ENCODE measurements at regions not wholly inside any gene's neighbourhood (a gene's known extent, or its start where the extent isn't known, plus 50 kb on each side); places are given as distances from the start of the nearest gene placed in this dataset.

GRCh38 chr4:104740161-104740560 lies 245.5 kb upstream of the CXXC4 start:
- Mint-ChIP-seq H3K27ac (ENCODE audit: unreplicated experiment) (no peak overlapping the region), H3K4me1 (ENCODE audit: low read depth, unreplicated experiment) (no peaks in the 10 kb centered on the region), H3K27me3 (ENCODE audit: insufficient read depth, unreplicated experiment) (peaks cover 10% of the 10 kb centered on the region), H3K9me3 (ENCODE audit: unreplicated experiment) (no peaks in the 10 kb centered on the region), H3K36me3 (ENCODE audit: insufficient read depth, unreplicated experiment) (no peaks in the 10 kb centered on the region), H3K4me3 (ENCODE audit: unreplicated experiment) (no peak overlapping the region)
- no peak for TF ChIP-seq CTCF (IDR thresholded peaks at IDR 0.05; ENCODE audit: insufficient read depth in 1 of 2, low read depth in 1 of 2, low read length in 1 of 2, severe bottlenecking in 1 of 2, unreplicated experiment in 1 of 2)
- no peaks in the 10 kb centered on the region for H3K36me3 ChIP-seq (ENCODE audit: control insufficient read depth, insufficient read depth, low read length)
- no peak for DNase-seq
- ChIA-PET POLR2A (no interaction called here), CTCF (no interaction called here)
- H3K4me3 ChIP-seq (ENCODE audit: low read depth, low read length), result no peak overlapping the region
- intact Hi-C loops (cut with micrococcal nuclease; ENCODE audit: unreplicated experiment), result no loop called here
- no peaks in the 10 kb centered on the region for H3K9me3 ChIP-seq
- H3K4me1 ChIP-seq, result no peaks in the 10 kb centered on the region
- no TSS peak for BruUV-seq (replicated peaks)
- H3K27me3 ChIP-seq (replicated peaks; ENCODE audit: control insufficient read depth, insufficient read depth, low read length), result no peaks in the 10 kb centered on the region

GRCh38 chr4:104743215-104743653 lies 248.5 kb upstream of the CXXC4 start:
- no peaks in the 10 kb centered on the region for H3K9me3 Mint-ChIP-seq (ENCODE audit: unreplicated experiment)
- H3K27ac Mint-ChIP-seq (ENCODE audit: unreplicated experiment), result no peak overlapping the region
- POLR2A ChIA-PET, result no interaction called here
- CTCF ChIA-PET, result no interaction called here
- no peaks in the 10 kb centered on the region for H3K4me1 ChIP-seq
- no peaks in the 10 kb centered on the region for H3K9me3 ChIP-seq
- H3K27me3 ChIP-seq (replicated peaks; ENCODE audit: control insufficient read depth, insufficient read depth, low read length), result no peaks in the 10 kb centered on the region
- DNase-seq, result no peak
- H3K36me3 Mint-ChIP-seq (ENCODE audit: insufficient read depth, unreplicated experiment), result no peaks in the 10 kb centered on the region
- intact Hi-C loops (cut with micrococcal nuclease; ENCODE audit: unreplicated experiment), result no loop called here
- no peaks in the 10 kb centered on the region for H3K4me1 Mint-ChIP-seq (ENCODE audit: low read depth, unreplicated experiment)
- no peak overlapping the region for H3K4me3 Mint-ChIP-seq (ENCODE audit: unreplicated experiment)
- no peak overlapping the region for H3K4me3 ChIP-seq (ENCODE audit: low read depth, low read length)
- H3K27me3 Mint-ChIP-seq (ENCODE audit: insufficient read depth, unreplicated experiment), result peaks cover 5% of the 10 kb centered on the region
- TF ChIP-seq CTCF (IDR thresholded peaks at IDR 0.05; ENCODE audit: insufficient read depth in 1 of 2, low read depth in 1 of 2, low read length in 1 of 2, severe bottlenecking in 1 of 2, unreplicated experiment in 1 of 2), result no peak
- no TSS peak for BruUV-seq (replicated peaks)
- no peaks in the 10 kb centered on the region for H3K36me3 ChIP-seq (ENCODE audit: control insufficient read depth, insufficient read depth, low read length)

- no TSS peak for BruUV-seq (replicated peaks)
- Mint-ChIP-seq H3K9me3 (ENCODE audit: unreplicated experiment) (no peaks in the 10 kb centered on the region), H3K27me3 (ENCODE audit: insufficient read depth, unreplicated experiment) (peaks cover 5% of the 10 kb centered on the region), H3K27ac (ENCODE audit: unreplicated experiment) (no peak overlapping the region), H3K36me3 (ENCODE audit: insufficient read depth, unreplicated experiment) (no peaks in the 10 kb centered on the region), H3K4me3 (ENCODE audit: unreplicated experiment) (no peak overlapping the region), H3K4me1 (ENCODE audit: low read depth, unreplicated experiment) (no peaks in the 10 kb centered on the region)
- intact Hi-C loops (cut with micrococcal nuclease; ENCODE audit: unreplicated experiment), result no loop called here
- H3K27me3 ChIP-seq (replicated peaks; ENCODE audit: control insufficient read depth, insufficient read depth, low read length), result no peaks in the 10 kb centered on the region
- H3K36me3 ChIP-seq (ENCODE audit: control insufficient read depth, insufficient read depth, low read length), result no peaks in the 10 kb centered on the region
- POLR2A ChIA-PET, result no interaction called here
- no peak for DNase-seq
- H3K9me3 ChIP-seq, result no peaks in the 10 kb centered on the region
- no peaks in the 10 kb centered on the region for H3K4me1 ChIP-seq
- CTCF ChIA-PET, result no interaction called here
- no peak overlapping the region for H3K4me3 ChIP-seq (ENCODE audit: low read depth, low read length)
- no peak for TF ChIP-seq CTCF (IDR thresholded peaks at IDR 0.05; ENCODE audit: insufficient read depth in 1 of 2, low read depth in 1 of 2, low read length in 1 of 2, severe bottlenecking in 1 of 2, unreplicated experiment in 1 of 2)
Observed at GRCh38 chr4:104747635-104748034, 252.9 kb upstream of the CXXC4 start.

All from Caco-2 (cell line).